Fibroblast of skin of abdomen (primary cell): ENCODE measurements at regions not wholly inside any gene's neighbourhood (a gene's known extent, or its start where the extent isn't known, plus 50 kb on each side); places are given as distances from the start of the nearest gene placed in this dataset.
A peak's percentile ranks its signal among the peaks of the same experiment; 100 is the strongest.

Experiments used
- DNase-seq: peaks from one replicate; pipeline ENCODE4 v3.0.0-alpha.2; 2013

DNA sequence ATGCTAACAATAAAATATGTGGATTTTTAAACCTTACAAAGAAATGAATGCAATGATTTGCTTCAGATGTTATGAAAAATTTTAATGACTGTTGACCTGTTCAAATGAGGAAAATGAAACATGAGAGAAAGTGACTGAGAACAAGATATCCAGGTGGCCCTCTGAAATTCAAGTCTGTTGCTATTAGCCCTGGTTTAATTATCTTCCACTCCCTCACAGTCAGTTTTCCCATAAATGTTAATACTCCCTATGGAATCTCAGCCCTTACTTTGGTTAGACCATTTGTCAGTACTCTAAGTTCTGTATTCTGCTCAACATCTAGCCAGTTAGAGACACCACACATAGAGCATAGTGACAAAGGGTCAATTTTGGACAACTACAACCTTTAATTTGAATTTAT, 327.8 kb downstream of the PDGFC start:
- DNase-seq: no peak

DNA sequence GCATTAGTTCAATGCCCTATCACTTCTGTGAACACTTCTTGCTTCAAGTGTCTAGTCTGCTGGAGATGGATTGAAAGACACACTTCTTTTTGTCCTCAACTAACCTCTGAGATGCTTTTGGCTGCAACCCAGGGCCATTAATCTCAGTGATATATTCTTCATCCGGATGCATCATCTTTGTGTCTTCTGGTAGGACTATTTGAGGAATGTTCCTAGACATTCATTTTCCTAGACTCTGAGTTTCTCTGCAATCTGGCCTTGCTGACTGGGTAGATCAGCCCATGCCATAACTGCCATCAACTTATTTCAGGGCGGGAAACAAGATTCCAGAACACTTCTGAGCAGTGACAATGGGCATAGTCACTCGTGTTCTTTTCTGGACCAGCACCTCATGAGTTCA, 329.4 kb downstream of the PDGFC start:
- DNase-seq: peak; percentile 90

DNA sequence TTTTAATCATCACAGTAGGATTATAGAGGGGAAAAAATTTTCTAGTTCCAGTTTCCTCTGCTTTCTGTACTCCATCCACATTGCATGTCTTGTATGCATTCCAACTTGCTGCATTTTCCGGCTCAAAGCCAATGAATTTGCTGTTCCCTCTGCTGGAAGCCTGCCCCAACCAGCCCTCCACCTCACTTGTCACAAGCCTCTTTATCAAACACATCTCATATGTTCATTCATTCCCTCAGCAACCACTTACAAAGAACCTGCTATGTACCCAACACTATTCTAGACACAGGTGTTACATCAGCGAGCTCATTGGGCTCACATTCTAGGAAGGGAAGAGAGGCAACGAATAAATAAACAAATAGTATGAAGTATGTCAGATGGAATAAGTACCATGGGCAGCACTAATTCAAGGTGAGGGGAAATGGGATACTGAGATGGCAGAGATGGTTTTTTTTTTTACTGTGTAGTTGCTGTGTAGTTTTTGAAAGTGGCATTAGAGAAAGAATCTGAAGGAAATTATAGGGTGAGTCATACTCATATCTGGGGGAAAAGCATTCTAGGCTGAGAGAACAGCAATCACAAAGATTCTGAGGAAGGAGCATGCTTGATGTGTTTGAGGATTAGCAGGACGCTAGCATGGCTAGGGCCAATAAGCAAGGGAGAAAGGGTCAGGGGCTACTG, 332.5 kb downstream of the PDGFC start:
- DNase-seq: peak; percentile 85

DNA sequence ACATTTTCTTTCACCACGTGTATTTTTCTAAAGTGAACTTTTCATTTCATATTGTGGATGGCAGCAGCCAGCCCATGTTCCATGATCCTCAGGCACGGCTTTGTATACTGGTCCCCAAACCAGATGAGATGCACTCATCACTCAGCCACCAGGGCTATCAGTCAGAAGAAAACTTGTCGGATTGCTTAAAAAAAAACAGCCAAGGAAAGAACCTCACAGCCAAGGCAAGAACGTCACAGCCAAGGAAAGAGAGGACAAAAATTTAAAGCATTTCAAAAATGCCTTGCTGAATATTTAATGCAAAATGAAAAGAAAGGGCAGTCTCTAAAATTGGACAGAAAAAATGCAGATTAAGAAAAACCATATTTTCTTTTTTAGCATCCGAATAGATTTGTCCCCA, 333.3 kb downstream of the PDGFC start:
- peak; percentile 80 for DNase-seq

DNA sequence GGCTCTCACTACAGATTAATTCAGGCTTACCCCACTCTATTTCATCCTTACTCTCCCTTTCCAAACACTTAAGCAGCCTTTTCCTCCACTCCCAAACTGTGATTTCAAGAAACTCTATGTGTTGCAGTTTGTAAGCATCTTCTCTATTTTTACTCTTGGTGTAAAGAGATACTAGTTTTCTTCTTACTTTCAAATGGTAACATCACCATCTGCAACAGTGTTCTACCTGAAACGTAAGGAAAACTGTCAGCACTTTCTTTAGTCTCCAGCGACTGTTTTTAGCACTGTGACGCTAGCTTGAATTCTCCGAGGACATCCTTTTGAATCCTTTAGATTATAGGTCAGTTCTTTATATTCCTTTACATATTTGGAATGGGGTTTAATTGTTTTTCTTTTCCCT, 335.2 kb downstream of the PDGFC start:
- no peak for DNase-seq

DNA sequence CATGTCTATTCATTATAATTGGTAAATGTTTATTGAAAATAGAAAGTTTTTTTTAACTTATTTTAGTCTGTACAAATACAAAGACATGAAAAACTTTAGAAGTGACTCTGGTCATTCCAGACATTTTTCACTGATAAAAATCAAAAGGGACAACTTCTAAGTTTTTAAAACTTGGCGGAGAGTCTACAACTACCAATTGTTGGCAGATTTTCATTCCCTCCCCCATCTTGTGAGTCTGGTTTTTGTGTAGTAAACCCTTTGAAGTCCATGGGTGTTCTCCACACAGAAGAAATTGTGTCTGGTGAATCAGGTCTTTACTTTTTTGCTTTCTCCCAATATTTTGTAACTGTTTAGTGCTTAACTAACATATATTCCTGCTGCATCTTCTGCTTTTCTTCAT, 336.5 kb downstream of the PDGFC start:
- peak; percentile 41 for DNase-seq

DNA sequence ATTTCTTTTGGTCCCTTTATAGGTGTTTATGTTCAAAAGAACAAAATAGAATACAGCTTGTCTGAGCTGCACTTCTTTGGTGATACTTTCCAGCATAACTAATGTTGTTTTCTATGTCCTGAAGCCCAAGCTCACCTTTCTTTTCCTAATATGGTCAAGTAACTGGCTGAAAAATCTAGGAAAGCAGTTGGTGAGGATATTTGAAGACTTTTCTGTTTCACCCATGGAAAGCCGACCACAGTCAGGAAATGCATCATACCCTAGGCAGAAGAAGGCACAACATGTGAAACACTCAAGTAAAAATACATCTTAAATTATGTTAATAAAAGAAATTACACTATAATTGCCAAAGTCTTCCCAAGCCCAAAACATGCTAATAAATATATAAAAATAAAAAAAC, 337.0 kb downstream of the PDGFC start:
- peak; percentile 35 for DNase-seq

DNA sequence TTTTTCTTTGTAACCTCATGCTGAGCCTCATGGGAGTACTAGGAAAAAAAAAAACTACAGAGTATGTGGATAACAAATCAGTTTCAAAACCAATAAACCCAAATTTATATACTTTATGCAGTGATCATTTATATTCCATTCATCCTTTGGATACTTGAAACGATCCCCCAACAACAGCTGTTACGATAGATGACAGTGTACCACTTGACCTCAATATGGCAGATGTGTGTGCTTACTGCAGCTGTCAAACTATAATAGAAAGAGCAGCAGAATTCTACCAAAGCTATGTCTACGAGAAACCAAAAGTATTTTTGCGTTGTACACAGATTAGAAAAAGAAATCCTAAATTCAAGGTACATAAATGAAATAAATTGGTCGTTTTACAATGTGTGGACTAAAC, 337.8 kb downstream of the PDGFC start:
- DNase-seq: no peak

DNA sequence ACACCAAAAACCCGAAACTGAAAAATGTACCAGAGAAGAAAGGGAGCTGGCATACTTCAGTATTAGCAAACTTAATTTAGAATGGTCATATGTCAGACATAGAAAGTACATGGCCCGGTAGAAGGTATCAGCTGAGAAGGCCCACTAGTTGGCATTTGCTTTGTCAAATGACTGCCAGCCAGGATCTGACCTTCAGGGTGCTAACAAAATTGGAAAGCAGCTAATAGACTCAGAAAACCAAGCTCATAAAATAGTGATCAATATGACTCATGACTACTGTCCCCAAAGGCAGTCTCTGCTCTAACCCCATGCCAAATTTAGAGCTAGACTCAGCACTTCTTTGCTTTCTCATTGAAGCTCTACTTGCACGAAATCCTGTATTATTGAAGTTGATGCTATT, 342.7 kb downstream of the PDGFC start:
- DNase-seq: no peak

DNA sequence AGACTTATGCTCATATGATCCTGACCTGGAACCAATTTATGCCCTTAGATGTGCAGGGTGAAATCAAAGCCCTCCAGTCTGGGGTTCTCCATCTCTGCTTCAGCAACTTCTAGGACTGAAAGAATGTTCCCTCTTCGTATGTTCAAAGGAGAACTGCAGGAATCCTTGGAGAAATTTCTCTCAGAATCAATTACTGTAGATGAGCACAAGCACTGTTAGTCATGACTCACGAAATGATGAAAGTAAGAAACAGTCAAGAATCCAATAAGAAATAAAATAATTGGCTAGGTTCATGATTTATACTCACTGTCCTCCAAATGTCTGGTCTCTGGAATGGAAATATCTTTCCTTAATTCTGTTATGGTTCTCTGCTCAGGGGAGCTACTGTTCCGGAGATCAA, 348.2 kb downstream of the PDGFC start:
- peak; percentile 65 for DNase-seq

DNA sequence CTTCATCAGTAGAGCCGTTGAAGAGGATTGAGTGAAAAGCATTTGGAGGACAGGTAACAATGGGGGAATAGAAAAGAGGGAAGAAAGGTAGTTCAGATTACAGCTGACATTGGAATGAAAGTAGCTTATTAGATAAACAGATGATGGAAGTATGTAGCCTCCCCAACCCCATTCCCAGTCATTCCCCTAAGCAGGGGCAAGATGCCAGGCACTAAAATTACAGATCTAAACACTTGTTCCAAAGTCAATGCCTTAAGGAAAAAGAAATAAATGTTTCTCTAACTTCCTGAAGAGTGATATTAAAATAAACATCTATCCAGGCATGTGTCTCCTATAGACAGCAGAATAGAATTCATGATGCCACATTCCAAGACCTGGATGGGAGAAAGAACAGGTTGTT, 350.8 kb downstream of the PDGFC start:
- DNase-seq: no peak

DNA sequence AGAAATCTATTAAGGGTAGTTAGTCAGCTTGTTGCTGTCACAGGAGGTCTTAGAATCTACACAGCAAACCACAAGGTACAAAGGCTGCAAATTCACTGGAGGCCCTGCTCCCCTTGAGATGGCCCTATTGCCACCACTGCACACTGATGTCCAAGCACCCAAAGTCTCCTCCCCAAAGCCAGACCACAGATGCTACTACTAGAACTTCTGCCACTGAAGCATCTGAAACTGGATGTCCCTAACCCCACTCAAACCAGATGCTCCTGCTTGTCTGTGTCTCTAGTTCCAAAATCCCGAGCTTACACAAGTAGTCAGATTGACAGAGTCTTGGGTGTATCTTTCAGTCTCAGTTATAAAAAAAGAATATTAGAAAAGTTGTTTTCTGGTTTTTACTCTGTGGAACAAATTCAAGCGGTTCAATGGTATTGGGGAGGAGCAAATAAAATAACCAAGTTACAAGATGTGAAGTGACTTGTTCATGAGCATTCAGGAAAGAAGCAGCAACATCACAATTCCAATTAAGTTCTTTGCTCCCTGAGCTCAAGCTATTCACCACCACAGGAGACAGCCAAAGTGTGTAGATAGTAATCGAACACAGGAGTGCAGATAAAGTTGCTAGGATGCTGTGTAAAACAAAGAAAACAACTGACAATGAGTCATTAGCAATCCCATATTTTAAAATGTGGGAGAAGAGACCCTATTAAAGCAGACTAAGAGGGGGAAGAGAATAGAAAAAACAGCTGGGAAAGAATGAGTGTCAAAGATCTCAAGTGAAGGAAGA, 352.3 kb downstream of the PDGFC start:
- no peak for DNase-seq

DNA sequence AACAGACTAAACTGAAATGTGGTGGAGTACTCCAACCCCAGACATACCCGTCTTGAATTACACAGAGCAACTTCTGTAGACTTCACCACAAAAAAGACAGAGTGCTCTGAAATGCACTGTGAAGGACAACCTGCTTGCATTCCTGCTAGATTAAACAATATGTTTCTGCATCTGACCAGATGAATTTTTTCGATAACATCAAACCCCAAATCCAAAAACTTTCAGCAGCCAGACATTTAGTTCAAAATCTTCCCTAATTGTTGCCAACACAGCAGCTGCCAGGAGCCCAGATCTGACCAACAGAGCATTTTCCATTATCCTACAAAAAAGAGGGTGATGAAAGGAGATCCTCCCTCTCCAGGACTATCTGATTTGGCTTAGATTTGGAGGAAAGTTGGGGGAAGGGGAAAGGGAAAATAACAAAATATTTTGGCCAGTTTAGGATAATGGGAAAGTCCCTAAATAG, 356.5 kb downstream of the PDGFC start:
- DNase-seq: peak; percentile 99

DNA sequence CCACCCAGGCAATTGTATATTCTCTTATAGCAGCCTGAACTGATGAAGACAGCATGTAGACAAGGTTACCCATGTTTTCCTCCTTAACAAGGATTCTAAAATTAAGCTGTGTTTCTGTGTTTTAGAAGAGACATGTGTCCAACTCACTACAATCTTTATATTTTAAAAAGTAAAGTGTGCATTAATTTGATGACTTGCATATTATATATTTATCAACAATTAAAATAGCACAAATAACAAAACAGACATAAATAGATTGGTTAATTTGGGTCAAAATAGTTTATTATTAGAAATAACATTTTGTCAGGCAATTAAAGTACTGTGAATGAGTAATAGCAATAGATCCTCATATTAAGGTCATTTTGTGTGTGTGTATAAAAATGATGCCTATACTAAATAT, 357.1 kb downstream of the PDGFC start:
- DNase-seq: no peak

DNA sequence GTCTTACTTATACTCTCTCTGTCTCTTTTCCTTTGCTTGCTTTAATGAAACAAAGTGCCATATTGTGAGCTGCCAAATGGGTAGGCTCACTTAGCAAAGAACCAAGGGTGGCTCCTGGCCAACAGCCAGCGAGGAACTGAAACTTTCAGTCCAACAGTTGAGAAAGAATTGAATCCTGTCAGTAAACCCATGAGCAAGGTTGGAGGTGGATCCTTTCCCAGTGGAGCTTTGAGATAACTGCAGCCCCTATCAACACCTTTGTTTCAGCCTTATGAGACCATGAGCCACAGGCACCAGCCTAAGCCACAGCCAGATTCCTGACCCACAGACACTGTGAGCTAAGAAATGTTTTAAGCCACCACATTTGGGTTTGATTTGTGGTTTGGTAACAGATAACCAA, 362.2 kb downstream of the PDGFC start:
- peak; percentile 42 for DNase-seq

DNA sequence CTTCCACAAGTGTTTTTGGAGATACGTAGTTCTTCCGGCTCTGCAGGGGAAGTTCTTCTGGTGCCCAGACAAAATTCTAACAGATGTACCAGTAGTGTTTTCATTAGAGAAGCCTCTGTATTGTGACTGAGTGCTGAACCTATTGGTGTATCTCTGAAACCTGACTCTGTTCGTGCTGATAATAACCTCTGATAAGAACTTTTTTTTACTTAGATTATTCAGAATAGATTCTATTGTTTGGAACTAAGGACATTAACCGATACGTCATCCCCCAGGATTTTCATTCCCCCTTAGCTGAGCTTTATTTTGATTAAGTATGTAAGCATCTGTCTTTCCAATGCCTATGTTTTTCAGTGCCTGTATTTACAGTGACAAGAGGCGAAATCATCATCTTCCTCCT, 362.9 kb downstream of the PDGFC start:
- no peak for DNase-seq

DNA sequence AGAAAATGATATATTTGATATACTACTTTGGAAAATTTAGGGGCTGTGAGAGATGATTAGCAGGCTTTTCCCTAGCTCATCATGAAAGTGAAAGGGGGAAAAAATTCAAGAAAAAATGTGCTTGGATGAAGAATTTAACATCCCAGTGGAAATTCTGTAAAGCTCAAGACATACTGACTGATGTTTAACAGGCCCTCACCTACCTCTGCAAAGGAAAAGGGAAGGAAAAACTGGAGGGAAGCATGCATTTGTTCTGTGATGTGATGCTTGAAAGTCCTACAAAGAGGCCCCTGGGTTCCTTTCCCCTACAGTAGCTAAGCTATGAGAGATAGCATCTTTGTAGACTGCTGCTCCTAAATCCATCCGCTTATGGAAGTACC, 364.1 kb downstream of the PDGFC start:
- no peak for DNase-seq

DNA sequence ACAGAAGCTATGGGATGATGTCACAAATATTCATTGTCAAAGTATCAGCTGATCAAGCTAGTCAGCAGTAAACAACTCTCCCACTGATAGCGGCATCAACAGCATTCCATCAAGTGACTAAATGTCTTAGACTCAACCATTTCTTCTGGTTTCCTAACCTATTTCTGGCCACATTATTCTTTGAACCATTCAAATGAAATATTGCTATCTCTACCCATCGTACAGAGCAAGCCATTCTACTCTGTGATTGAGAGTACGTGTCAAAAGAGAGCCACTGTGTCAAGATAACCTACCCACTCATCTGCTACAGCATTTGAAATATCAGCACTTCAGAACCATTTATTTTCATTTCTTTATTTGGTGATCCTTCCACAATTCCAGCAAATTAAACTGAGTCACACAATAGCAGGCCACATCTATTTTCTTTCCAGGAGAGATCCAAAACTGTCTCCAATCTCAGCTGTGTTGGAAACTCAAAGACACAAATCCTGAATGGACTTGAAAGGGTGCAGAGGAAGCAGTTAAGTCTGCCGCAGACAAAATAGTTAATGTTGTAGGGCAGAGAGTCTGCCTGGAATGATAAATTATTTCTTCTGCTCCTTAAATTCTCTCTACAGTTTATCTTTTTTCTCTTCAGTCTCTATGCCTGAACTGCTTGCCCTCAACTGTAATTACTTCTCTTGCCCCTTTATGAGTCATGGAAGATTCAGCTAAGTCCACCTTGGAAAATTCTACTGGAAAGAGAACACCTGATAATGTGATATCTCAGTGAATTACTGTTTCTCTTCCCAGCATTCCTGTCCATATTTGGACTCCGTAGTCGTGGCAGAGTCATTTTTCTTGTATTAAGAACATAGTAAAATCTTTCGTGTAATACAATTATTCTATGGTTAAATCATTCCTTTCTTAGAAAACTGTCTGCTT, 364.8 kb downstream of the PDGFC start:
- DNase-seq: peak; percentile 88

DNA sequence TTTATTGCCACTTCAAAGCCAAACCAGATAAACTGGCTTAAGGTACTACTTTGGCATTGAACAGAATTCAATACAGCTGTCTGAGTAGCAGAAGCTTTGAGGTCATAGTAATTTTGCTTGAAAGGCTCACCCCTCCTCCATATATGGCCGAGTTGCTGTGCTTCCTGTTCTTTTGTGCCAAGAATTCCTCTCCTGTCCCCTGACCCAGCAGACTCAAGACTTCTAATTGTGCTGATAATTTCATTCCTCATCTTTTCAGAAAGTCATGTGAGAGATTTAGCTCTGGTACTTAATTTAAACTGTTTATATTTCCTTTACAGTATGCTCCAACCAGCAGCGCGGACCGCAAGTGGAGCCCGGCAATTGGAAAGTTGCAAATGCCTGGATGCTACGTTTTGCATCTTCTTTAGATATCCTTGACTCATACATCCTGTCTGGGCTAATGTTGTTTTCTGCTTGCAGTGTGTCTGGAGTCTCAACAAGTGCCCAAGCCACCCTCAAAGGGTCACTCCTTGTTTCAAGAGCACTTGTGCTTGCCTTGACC, 373.4 kb downstream of the PDGFC start:
- DNase-seq: peak; percentile 80

DNA sequence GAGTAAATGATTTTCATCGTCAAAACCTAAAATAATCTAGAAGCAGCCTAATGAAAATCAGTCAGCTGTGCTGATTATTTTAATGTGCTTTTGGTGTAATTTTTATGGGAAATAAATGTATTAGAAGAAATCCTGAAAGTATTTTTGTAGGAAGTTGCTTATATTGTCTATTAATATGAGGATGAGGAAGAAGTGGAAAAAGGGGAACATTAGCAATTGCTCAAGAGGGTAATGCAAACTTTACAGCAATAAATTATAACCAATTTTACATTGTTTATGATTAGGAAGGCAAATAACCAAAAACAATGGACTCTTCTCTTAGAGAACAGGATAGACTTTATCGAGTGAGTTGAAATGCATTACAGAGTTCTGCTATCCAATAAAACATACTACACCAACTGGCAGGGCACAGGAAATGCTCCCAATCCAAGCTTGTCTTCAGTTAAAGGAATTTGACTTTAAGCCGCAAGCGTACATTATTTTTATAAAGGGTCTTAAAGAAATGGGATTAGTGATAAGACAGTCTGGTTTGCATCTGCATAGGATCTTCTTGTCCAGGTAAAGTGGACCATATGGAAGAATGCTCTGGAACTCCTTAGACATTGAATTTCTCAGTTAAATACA, 374.8 kb downstream of the PDGFC start:
- no peak for DNase-seq

DNA sequence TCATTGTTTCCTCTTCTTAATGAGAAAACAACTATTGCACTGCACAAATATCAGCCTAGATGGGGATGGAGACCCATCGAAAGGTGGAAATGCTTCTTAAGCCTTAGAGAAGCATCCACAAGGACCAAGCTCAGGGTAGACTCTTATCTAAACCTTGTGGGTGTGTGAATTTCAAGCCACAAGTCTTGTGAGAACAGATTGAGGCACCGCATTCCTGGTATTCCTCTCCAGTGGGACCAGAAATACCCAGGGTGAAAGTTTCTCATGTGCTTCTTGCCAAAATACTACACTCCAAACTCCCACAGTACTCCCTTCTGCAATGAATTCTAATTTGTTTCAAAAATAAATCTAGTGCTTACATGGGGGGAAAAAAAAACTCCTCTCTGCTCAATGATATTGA, 375.6 kb downstream of the PDGFC start:
- DNase-seq: no peak

DNA sequence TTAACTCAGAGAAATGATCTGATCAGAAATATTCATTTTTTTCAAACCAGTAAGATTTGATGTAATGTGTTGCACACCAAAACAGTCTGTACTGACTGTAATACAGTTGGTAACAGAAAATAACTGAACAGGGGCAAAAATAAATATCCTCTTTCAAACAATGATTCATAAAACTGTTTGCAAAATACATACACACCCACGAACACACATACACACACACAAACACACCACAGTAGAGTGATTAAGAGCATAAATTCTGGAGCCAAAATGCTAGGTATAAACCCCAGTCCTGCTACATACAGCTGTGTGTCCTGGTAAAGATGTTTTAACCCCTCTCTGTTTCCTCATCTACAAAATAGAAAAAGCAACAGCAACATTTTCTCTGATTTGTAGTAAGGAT, 376.6 kb downstream of the PDGFC start:
- DNase-seq: no peak

DNA sequence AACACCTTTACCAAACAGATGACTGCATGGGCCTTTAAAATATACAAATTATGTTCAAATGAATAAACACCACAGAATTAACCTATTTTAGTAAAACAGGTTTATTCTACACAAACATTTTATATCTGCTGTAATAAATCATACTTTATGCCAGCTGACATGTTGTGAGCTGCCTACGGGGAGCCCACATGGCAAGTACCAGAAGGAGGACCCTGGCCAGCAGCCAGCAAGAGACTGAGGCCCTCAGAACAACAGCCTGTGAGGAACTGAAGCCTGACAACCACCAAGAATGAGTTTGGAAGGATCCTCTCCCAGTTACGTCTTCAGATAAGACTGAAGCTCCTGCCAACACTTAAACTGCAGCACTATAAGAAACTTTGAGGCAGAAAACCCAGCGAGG, 377.0 kb downstream of the PDGFC start:
- DNase-seq: no peak
